Endothelial cell of umbilical vein (primary cell): ENCODE measurements at regions not wholly inside any gene's neighbourhood (a gene's known extent, or its start where the extent isn't known, plus 50 kb on each side); places are given as distances from the start of the nearest gene placed in this dataset.

Experiments used
- EZH2 ChIP-seq: IDR thresholded peaks from 2 replicates; pipeline ENCODE4 v1.6.1; 2012; ENCODE audit warnings: borderline replicate concordance, low read depth, mild to moderate bottlenecking, moderate library complexity, low read length, inconsistent platforms; ENCODE audit not compliant: severe bottlenecking
- FOS ChIP-seq: IDR thresholded peaks from 2 replicates; pipeline ENCODE4 v1.6.1; 2011; ENCODE audit warnings: mild to moderate bottlenecking, low read length, moderate library complexity, borderline replicate concordance; ENCODE audit not compliant: insufficient read depth
- POLR2A ChIP-seq: IDR thresholded peaks from 2 replicates; pipeline ENCODE4 v1.6.1; 2012; ENCODE audit warnings: low read depth, mild to moderate bottlenecking, control low read depth, low read length
- TF ChIP-seq, protein P1 (sequence below), 2 donors: IDR thresholded peaks; 1 replicate in 1 of 2; 2 replicates in 1 of 2; pipeline ENCODE4 v1.5.1; 2011; ENCODE audit warnings: low read length in 2 of 2, mild to moderate bottlenecking in 2 of 2, moderate library complexity in 2 of 2, control low read depth in 1 of 2, inconsistent platforms in 1 of 2, low read depth in 1 of 2; ENCODE audit not compliant: insufficient read depth in 1 of 2; ENCODE audit errors: extremely low read depth in 1 of 2

DNA sequence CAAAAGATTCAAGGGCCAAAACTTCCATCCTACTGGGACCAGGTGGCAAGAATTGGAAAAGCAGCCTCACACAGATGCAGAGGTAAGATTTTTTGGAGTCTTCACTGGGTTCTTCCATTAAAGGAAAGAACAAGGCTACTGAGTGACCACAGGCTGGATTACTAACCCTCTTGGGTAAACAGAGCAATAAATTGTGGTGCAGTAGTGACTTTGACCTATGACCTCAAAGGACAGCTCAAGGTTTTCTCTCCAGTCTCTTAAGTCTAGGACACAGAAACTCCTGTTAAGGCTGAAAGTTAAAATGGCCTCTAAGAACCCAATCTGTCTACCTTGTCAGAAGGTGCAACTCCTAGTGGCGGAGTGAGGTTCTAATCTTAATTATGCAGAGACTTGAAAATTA, 464.9 kb downstream of the SMARCA1 start:
- TF ChIP-seq, protein P1, sequence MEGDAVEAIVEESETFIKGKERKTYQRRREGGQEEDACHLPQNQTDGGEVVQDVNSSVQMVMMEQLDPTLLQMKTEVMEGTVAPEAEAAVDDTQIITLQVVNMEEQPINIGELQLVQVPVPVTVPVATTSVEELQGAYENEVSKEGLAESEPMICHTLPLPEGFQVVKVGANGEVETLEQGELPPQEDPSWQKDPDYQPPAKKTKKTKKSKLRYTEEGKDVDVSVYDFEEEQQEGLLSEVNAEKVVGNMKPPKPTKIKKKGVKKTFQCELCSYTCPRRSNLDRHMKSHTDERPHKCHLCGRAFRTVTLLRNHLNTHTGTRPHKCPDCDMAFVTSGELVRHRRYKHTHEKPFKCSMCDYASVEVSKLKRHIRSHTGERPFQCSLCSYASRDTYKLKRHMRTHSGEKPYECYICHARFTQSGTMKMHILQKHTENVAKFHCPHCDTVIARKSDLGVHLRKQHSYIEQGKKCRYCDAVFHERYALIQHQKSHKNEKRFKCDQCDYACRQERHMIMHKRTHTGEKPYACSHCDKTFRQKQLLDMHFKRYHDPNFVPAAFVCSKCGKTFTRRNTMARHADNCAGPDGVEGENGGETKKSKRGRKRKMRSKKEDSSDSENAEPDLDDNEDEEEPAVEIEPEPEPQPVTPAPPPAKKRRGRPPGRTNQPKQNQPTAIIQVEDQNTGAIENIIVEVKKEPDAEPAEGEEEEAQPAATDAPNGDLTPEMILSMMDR (IDR thresholded peaks at IDR 0.05; ENCODE audit: extremely low read depth in 1 of 2, insufficient read depth in 1 of 2, low read depth in 1 of 2, low read length in 2 of 2), result no peak
- no peak for TF ChIP-seq EZH2
- no peak for TF ChIP-seq FOS
- no peak for TF ChIP-seq POLR2A
